ENCODE measurements at regions not wholly inside any gene's neighbourhood (a gene's known extent, or its start where the extent isn't known, plus 50 kb on each side); places are given as distances from the start of the nearest gene placed in this dataset.

DNA sequence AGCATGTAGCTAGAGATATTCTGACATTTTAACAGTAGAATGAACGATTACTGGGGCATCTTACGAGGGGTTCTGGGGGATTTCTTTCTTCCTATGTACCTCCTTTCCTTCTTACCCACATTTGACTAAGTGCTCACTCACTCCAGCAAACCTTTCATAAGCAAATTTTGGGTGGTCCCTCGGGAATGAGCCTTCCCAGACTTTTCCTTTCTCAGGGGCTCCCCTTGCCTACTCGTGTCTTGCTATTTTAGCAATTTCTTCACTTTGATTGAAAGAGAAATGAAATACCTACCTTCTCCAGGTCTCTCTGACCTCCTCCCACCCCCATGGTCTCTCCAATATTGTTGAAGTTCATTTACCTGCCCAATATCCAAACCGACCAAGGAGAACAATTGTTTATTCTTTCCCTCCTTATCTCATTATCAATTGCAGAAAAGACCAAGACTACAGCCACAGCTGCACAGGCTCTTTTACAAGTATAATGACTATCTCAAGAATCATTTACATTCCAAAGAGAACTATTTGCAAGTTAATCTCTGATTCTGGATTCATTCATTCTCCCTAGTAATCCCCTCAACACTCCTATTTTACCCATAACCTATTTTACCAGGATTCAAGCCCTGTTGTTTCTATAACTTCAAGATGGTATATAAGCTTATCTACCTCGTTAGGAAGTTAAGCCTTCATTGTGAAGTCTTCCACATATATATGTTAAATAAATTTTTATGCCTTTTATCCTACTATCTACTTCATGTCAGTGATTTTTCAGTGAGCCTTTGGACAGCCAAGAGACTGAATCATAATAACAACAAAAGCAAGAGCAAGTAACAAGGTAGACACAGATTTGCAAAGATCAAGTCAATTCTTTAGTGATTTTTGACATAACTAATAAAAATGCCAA, 480.6 kb downstream of the IPMK start:
- no peak for DNase-seq (ENCODE audit: low spot score)

DNA sequence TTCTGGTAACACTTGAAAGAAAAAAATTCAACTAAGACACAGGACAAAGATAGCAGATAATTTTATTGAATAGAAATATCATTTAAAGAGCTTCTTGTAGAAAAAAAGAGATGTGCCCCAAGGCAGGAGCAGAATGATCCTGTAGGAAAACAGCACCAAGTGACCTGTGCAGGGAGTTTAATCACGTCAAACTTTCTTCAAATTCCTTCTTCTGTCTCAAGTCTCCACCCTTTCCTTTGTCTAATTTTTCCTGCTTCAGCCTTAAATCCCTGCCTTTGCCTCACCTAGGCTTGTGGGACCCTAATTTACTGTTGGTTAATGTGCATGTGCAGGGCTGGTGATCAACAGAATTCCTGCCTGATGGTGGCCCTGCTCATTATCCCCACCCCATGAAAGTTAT, 481.4 kb downstream of the IPMK start:
- DNase-seq (ENCODE audit: low spot score) = no peak

DNA sequence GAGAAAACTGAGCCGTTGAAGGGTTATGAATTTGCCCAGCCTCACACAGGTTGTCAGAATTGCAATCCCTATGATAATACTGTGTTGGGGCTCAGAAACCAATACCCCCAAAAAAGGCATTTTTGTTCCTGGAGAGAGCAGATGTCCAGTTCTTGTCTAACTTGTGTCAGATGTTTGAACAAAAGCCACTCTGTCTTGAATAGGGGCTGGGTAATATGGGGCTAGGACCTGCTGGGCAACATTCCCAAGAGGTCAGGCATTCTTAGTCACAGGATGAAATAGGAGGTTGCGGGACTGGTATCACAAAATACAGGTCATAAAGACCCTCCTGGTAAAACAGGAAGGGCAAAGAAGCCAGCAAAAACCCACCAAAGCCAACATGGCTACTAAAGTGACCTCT, 482.1 kb downstream of the IPMK start:
- DNase-seq (ENCODE audit: low spot score) = no peak

DNA sequence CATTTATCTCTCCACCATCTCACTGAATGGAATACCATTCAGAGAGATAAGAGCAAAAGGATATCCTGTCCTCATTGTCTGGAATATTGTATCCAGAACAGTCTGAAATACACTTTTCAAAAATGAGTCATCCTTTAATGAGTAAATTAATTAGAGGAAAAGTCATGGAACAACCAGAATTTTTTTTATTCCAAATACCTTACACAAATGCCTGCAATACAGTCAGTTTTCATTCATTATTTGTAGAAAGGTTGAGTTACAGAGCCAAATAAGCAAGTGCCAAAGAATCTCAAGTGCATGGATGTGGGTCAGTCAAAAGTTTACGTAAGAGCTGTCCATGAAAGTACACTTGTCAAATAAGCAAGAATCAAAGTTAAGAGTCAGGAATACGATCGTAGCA, 482.6 kb downstream of the IPMK start:
- DNase-seq (ENCODE audit: low spot score) = no peak

DNA sequence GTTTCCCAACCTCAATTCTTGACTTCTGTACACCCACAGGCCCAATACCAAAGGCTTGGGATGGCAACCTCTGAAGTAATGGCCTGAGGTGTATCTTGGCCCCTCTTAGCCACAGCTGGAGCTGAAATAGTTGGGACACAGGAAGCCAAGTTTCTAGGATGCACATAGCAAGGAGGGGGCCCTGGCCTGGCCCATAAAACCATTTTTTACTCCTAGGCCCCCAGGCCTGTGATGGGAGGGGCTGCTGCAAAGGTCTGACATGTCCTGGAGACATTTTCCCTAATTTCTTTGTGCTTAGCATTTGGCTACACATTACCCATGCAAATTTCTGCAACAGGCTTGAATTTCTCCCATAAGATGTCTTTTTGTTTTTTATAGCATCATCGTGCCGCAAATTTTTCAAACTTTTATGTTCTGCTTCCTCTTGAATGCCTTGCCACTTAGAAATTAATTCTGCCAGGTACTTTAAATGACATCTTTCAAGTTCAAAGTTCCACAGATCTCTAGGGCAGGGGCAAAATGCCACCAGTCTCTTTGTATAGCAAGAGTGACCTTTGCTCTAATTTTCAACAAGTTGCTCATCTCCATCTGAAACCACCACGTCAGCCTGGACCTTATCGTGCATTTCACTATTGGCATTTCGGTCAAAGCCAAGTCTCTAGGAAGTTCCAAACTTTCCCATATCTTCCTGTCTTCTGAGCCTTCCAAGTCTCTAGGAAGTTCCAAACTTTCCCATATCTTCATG, 490.8 kb downstream of the IPMK start:
- DNase-seq (ENCODE audit: low spot score) = no peak

DNA sequence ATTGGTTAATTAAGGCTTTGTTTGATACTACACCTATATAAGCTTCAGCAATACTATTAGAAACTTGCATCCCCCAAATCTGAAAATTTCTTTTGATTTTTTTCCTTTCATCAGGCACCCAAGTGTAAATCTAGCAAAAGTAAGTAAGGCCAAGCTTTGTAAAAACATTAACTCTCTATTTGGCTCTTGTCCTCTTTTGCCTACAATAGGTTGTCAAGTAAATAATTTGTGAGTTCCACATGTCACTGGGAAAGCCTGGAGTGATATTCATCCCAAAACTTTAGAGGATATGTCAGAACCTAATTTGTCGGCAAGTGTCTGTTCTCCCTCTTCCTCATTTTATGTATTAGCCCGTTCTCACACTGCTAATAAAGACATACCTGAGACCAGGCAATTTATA, 492.4 kb downstream of the IPMK start:
- DNase-seq (ENCODE audit: low spot score) = no peak

DNA sequence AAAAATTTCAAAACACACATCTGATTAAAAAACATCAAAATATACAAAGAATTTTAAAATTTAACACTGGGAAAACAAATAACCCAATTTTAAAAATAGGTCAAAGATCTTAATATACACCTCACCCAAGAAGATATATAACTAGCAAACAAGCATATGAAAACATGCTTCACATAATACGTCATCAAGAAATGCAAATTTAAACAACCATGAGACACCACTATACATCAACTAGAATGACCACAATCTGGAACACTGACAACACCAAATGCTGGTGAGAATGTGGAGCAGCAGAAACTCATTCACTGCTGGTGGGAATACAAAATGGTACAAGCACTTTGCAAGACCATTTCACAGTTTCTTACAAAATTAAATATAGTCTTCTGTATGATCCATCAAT, 498.4 kb downstream of the IPMK start:
- no peak for DNase-seq (ENCODE audit: low spot score)

DNA sequence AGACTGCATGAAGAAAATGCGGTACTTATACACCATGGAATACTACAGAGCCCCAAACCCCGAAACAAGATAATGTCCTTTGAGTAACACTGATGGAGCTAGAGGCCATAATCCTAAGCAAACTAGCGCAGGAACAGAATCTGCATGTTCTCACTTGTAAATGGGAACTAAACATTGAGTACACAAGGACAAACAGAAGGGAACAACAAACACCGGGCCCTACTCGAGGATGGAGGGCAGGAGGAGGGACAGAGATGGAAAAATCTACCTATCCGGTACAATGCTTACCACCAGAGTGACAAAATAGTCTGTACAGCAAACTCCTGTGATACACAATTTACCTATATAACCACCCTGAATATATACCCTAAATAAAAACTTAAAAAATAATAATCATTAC, 507.9 kb downstream of the IPMK start:
- no peak for DNase-seq (ENCODE audit: low spot score)

DNA sequence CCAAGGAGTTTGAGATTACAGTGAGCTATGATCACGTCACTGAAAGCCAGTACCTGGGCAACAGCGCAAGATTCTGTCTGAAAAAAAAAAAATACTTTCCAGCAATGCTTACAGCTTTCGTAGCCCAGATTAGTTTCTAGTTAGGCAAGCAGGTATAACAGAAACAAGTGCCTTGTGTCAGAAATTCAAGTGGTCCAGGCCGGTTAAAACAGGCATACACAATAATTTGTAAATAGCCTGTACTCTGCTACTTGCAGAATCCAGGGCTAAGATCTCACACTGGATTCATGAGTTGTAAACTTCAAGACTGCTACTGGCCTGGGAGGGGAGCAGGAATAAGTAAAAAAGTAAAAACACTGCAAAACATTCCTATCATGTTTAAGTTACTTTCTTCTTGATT, 512.9 kb downstream of the IPMK start:
- no peak for DNase-seq (ENCODE audit: low spot score)

DNA sequence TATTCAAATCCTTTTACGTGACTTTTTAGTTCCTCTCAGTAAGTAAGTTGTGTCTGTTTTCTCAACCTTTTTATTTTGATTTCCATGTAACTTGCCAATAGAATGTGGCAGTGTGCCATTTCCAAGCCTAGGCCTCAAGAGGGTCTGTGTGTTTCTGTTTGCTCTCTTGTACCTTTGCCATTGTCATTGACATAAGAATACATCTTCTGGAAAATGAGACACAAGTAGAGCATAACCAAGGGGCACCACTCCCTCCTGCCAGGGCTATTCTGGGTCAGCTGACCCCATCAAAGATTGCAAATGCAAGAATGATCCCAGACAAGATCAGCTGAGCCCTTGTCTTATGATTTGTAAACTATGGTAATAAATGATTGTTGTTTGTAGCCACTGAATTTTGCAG, 524.0 kb downstream of the IPMK start:
- DNase-seq (ENCODE audit: low spot score) = no peak

DNA sequence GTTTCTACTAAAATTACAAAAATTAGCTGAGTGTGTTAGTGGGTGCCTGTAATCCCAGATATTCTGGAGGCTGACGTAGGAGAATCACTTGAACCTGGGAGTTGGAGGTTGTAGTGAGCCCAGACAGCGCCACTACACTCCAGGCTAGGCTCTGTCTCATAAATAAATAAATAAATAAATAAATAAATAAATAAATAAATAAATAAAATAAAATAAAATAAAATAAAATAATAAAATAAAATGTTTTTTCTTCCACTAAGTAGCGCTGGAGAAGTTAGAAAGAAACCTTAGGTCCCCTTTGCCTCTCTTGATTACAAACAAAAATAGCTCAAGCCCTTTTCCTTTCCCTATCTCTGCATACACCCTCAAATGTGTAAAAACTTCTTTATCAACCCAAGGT, 525.9 kb downstream of the IPMK start:
- DNase-seq (ENCODE audit: low spot score) = no peak

DNA sequence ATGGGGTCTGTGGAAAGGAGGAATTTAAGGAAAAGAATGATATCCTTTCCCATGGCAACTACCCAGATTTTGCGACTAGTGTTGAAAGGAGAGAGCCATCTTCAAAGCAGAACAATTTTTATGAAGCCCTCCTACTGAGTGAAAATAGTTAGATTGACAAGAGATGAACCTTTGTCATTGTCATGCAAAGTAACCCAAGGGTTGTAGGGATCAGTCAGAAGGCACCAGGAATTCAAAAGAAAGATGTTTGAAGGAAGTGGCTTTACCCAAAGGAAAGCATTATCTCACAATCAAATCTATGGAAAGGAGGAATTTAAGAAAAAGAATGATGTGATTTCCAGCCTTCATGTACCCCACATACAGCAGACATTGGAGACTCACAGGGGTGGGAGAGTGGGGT, 544.4 kb downstream of the IPMK start:
- no peak for DNase-seq (ENCODE audit: low spot score)

DNA sequence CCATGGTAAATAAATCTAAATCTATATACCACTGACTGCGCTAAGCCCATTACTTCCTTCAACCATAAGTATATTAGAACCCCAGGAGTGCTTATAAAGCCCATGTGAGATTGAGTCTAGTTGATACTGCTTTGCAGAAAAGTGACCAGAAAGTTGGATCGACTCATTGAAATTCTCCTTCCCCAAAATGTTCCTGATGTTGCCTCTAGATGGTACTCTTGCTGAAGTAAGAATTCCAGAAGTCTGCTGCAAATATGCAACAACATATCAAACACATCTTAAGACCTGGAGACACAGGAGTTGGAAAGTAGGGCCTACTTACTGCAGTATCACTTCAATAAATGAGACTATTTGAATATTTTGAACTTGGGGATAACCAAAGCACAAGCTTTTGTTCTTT, 550.8 kb downstream of the IPMK start:
- DNase-seq (ENCODE audit: low spot score) = no peak

DNA sequence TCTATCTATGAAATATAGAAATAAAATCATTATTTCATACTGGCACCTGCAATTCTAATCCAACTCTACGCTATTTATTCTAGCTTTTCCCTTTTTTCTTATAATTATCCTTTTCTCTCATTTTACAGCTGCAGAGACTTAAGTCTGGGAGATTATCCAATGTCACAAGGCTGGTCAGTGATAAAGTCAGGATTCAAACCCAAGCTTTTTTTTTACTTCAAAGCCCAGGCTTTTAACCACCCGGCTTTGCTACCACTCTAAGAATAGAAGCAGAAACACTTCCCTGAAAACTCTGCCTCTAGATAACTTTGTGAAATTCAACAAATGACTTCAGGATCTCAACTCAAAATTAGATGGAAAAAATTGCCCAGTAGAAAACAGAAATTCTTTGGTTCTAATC, 552.5 kb downstream of the IPMK start:
- DNase-seq (ENCODE audit: low spot score) = no peak

DNA sequence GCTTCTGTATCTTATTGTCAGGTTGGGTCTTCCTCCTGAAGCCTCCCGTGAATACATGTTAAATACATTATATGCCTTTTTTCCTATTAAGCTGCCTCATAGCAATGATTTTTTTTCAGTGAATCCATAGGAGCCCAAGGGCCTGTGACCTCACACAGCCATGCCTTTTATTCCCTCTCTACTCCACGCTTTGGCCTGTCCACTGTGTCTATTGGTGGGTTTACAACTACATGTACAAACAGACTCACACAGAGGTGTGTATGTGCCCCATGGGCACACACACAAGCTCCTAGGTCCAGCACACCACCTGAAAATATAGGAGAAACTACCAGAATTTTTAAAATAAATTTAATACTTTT, 560.4 kb downstream of the IPMK start:
- DNase-seq (ENCODE audit: low spot score) = no peak

DNA sequence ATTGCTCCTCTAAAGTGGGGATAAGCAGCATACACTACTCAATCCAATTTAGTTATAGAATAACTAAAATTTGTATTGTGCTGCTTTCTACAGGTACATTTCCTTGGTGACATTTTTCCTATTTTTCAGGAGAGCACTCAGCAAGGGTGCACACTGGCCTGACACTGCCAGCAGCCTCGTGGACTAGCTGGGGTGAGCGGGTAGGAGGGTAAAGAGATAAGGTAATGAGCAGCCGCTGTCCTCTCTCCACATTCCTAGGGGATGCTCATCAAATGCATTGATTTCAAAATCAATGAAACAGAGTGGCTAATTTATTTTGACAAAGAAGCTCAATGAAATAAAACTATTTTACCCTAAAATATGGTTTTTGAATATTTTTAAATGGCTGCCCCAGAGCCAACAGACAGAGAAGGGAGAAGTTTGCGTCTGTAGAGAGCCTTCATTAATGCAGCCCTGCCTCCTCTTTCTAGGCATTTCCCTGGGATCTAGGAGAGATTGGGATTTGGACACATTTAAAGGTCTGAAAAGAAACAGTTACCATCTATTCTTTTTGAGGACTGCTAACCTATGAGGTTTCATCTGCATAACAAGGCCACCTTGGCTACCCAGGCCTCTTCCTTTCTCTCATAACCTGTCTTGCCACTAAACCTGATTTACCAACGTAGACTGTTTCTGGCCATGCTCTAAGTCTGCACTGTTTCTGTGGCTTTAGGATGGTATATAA, 561.0 kb downstream of the IPMK start:
- DNase-seq (ENCODE audit: low spot score) = no peak

DNA sequence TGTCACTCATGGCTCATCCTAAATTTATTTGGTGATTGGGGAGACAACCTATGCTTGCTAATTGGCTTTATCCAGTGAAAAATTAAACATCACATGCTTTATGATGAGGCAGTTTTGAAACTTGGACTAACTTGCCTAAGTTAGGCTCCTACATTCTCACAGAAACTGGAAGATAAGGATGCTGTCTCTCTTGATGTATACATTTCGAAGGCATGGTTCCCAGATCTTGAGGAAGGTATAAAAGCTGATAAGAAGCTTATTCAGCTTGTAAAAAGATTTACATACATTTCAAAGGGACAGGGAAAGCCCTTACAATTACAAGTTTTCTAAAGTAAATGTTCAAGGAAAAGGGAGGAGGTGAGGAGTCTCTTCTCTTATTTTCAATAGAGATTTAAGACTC, 561.7 kb downstream of the IPMK start:
- DNase-seq (ENCODE audit: low spot score) = no peak

DNA sequence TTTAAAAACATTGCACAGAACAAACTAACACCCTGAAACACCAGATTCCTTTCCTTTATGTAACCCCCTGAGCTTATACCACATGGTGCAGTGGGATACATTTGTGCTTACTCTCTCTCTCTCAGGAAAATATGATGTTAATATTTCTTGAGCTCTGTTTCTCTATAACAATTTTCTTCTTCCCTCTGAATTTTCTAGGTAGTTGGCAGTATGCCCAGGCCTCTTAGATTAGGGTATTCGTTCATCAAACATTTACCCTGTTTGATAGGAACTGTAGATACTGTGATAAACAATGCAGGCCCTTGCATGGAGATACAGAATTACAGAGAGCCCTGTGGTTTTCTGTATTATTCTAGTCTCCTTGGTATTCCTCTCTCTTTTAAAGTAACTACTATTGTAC, 567.8 kb downstream of the IPMK start:
- DNase-seq (ENCODE audit: low spot score) = no peak

DNA sequence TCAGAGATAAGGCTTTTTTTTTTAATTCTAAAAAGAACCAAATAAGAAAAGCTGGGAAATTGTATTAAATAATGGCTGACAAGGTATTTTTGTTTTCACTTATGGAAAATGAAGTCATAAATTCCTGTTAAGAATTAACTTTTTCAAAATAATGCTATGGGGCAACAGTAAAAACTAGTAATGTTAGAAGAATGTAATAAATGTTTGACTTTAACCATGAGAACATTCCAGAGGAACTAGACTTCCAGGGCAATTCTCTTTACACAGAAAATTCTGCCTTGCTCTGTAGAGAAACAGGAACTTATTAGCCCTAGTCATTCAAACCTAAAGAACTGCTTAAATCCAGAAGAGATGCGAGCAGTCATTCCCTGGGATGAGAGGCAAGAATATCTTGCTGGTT, 571.1 kb downstream of the IPMK start:
- DNase-seq (ENCODE audit: low spot score) = no peak

DNA sequence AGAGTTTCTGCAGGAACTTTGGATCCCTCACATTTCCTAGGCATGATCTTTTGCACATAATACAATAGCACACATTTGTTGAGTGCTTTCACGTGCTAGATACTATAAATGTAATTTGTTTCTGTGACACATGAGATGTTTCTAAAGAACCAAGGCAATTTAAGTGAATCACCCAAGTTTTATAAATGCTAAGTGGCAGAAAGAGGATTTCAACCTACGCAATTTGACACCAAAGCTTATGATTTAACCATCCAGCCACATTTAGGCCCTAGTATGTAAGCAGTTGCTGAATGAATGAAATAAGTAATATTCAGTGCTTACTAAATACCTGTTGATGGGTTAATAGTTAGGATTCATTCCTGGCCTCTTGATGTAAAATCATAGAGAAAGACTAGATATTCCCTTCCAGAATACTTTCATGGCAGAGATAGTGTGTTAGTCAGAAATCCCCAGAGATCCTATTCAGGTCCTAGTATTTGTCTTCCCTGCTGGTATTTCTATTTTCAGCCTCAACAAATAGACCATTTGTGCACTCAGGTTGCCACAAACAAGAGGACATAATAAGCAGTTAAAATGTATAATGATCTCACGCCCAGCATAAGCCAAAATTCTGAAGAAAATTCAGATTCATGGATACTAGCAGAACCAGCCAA, 572.6 kb downstream of the IPMK start:
- DNase-seq (ENCODE audit: low spot score) = no peak

DNA sequence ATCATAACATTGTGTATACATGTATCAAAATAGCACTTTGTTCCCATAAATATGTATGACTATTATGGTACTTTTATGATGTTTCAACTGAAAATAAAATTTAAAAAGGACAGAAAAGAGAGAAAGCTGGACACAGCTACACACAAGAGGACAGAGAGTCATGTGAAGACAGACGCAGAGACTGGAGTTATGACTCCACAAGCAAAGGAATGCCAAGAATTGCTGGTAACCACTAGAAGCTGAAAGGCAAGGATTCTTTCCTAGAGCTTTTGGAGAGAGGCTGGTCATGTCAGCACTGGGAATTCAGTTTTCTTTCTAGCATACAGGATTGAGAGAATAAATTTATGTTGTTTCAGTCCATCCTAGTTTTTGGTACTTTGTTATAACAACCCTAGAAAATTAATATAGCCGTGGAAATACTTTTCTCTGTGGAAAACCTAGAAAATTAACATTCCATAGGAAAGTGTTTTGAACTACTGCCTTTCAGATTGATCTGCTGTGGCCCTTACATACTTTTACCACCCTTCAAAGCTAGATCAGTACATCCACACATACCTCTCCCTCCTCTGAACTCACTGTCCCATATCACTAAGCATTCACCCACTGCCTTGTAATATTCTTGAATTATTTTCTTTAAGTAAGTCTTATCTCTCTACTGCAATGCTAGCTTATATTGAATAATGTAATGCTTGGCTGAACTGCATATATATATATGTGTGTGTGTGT, 575.3 kb downstream of the IPMK start:
- DNase-seq (ENCODE audit: low spot score) = no peak
